Endothelial cell of umbilical vein (primary cell): ENCODE measurements at regions not wholly inside any gene's neighbourhood (a gene's known extent, or its start where the extent isn't known, plus 50 kb on each side); places are given as distances from the start of the nearest gene placed in this dataset.

Experiments
- EZH2 ChIP-seq: IDR thresholded peaks from 2 replicates; pipeline ENCODE4 v1.6.1; 2012; ENCODE audit warnings: borderline replicate concordance, low read depth, mild to moderate bottlenecking, moderate library complexity, low read length, inconsistent platforms; ENCODE audit not compliant: severe bottlenecking
- JUN ChIP-seq: IDR thresholded peaks from 2 replicates; pipeline ENCODE4 v1.6.1; 2011; ENCODE audit warnings: borderline replicate concordance, low read depth; ENCODE audit not compliant: insufficient read length, insufficient read depth
- POLR2A ChIP-seq: IDR thresholded peaks from 2 replicates; pipeline ENCODE4 v1.6.1; 2012; ENCODE audit warnings: low read depth, mild to moderate bottlenecking, control low read depth, low read length
- TF ChIP-seq, protein P1 (sequence below), 2 donors: IDR thresholded peaks; 1 replicate in 1 of 2; 2 replicates in 1 of 2; pipeline ENCODE4 v1.5.1; 2011; ENCODE audit warnings: low read length in 2 of 2, mild to moderate bottlenecking in 2 of 2, moderate library complexity in 2 of 2, control low read depth in 1 of 2, inconsistent platforms in 1 of 2, low read depth in 1 of 2; ENCODE audit not compliant: insufficient read depth in 1 of 2; ENCODE audit errors: extremely low read depth in 1 of 2

- TF ChIP-seq, protein P1, sequence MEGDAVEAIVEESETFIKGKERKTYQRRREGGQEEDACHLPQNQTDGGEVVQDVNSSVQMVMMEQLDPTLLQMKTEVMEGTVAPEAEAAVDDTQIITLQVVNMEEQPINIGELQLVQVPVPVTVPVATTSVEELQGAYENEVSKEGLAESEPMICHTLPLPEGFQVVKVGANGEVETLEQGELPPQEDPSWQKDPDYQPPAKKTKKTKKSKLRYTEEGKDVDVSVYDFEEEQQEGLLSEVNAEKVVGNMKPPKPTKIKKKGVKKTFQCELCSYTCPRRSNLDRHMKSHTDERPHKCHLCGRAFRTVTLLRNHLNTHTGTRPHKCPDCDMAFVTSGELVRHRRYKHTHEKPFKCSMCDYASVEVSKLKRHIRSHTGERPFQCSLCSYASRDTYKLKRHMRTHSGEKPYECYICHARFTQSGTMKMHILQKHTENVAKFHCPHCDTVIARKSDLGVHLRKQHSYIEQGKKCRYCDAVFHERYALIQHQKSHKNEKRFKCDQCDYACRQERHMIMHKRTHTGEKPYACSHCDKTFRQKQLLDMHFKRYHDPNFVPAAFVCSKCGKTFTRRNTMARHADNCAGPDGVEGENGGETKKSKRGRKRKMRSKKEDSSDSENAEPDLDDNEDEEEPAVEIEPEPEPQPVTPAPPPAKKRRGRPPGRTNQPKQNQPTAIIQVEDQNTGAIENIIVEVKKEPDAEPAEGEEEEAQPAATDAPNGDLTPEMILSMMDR (IDR thresholded peaks at IDR 0.05; ENCODE audit: extremely low read depth in 1 of 2, insufficient read depth in 1 of 2, low read depth in 1 of 2, low read length in 2 of 2), result no peak
- TF ChIP-seq POLR2A, result no peak
- no peak for TF ChIP-seq JUN
- no peak for TF ChIP-seq EZH2
Measured at GRCh38 chr9:7289773-7290172, 509.8 kb downstream of the DMAC1 start.
